Activated naive CD4-positive, alpha-beta T cell (primary cell): ENCODE measurements at regions not wholly inside any gene's neighbourhood (a gene's known extent, or its start where the extent isn't known, plus 50 kb on each side); places are given as distances from the start of the nearest gene placed in this dataset.

Source experiments
- DNase-seq, 4 experiments: peaks; one replicate each; lab custom pipeline; 2025; lab: John Stamatoyannopoulos, UW

DNA sequence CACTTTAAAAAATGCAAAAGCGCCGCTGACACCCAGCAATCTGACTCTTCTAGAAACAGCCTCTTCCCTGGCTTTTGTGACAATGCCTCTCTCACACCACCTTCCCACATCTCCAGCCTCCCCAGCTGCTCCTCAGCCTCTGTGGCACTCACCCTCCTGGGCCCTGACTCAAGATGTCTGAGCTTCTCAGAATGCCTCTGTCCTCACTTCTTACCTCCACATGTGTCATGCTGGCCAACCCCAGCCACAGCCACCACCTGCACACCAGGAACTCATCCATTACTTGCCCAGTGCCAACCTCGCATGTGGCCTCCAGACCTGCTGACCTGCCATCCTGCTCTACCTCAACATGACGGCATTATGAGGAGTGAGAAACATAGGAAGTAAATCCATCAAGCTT is 249.8 kb upstream of the RAB6C start:
- no peak for DNase-seq

DNA sequence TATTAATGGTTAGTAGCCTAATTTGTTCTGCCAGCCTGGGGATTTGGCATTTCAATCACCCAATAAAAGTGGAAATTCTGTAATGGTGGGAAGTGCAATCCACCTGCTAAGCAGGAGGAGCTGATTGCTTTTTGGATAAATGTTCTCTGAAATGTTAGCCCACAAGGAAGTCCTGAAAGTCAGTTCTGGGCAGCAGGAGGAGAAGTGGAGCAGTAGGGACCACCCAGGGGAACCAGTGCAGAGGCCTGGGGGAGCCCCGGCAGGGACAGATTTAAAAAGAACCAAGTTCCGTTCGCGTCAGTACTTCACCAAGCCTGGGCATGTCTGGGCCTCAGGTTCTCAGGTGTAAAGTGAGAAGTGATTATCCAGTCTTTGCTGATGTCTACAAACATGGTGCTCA is 248.5 kb upstream of the RAB6C start:
- no peak for DNase-seq

GRCh38 chr2:129731907-129732629 is 247.4 kb upstream of the RAB6C start:
- no peak for DNase-seq

GRCh38 chr2:129732630-129733026 is 246.8 kb upstream of the RAB6C start:
- no peak for DNase-seq

GRCh38 chr2:129733041-129733440 is 246.4 kb upstream of the RAB6C start:
- no peak for DNase-seq

- no peak for DNase-seq
Observed at GRCh38 chr2:129733579-129733978, 245.9 kb upstream of the RAB6C start.

- no peak for DNase-seq
Observed at GRCh38 chr2:129734343-129735034, 245.0 kb upstream of the RAB6C start.

DNA sequence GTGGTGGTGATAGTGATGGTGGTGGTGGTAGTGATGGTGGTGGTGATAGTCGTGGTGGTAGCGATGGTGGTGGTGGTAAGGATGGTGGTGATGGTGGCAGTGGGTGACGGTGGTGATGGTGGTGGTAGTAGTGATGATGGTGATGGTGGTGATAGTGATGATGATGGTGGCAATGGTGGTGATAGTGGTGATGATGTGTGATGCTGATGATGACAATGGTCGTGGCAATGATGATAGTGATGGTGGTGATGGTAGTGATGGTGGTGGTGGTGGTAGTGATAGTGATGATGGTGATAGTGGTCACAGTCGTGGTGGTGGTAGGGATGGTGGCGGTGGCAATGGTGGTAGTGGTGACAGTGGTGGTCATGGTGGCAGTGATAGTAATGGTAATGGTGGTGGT is 243.9 kb upstream of the RAB6C start:
- DNase-seq, result no peak

- no peak for DNase-seq
Observed at GRCh38 chr2:129737660-129738527, 241.6 kb upstream of the RAB6C start.

GRCh38 chr2:129738799-129739198 is 240.7 kb upstream of the RAB6C start:
- DNase-seq, result no peak

- DNase-seq, result no peak
Observed at GRCh38 chr2:129740504-129740903, 239.0 kb upstream of the RAB6C start.

DNA sequence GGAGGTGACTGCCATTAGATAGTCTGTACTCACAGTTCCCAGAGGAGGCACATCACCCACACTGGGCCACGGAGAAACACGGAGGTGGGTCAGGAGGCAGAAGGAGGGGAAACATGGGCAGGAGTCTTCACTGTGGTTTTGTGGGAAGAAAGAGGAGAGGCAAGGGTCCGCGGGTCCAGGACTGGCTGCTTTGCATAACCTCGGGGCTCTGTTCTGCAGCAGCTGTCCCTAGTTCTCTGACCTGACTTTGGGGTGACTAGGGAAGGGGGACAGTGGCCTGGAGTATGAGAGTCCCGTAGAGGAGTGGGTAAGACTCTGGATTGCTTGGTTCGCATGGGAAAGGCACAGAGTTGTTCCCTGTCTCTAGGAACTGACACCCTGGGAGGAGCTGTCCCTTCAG is 238.3 kb upstream of the RAB6C start:
- no peak for DNase-seq

DNA sequence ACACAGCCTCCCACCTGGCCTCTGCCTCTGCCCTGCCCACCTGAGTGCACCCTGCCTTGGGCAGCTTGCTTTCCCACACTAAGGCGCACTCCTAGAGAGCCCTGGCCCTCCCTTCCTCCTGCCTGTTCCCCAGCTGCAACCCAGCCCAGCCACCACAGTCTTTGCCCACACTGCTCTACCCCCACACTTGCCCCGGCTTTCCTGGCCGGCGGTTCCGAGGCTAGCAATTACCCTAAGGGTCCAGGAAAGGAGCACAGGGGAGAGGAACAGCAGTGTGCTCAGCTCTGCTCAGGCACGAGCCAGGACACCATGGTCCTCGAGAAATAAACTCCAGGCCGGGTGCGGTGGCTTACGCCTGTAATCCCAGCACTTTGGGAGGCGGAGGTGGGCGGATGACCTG is 237.8 kb upstream of the RAB6C start:
- DNase-seq, result no peak

DNA sequence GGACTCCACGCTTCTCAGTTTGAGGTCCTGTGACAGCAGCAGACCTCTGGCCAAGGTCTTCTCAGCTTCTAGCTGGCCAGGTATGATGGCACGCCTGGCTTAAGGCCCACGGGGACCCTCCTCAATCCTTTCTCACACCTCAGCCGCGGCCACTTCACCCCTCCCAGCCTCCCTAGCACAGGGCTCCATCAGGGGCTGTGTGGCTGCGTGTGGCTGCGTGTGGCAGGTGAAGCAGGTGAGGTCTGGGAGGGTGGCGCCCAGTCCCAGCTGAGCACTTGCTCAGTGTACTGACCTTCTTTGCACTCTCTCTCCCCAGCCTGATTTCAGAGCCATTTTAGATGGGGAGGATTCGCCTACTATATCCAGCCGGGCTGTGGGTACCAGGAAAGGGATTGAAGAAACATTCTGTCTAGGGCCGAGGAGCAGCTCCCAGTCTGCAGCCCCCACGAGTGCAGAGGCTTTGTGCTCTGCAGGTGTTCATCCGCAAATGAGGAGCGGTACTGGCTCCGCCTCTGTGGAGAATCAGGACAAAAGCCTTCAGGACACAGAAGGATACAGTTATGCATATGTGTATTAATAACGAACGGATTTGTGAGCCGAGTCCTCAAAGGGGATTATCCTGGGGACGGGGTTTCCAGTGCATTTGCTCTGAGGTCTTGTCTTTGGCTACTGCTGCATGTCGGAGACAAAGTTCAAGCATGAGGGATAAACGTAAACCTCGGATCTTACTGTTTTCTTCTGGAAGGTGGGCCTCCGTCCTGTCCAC is 236.9 kb upstream of the RAB6C start:
- DNase-seq, result no peak

DNA sequence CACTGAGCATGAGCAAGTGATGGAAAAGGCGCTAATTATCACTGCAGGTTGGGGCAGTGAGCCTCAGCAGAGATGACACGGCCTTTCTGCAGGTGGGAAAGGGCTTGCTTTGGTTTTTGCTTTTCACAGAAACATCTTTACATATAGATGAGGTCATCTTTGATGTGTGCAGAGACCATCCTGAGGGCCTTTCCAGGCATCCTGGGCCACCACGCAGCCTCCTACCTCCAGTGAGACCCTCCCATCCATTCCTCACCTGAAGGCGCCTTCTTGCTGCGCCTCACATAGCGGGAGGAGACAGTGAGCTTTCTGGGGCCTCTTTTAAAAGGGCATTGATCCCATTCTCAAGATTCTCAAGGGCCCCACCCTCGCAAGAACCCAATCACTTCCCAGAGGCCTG is 235.3 kb upstream of the RAB6C start:
- DNase-seq, result no peak

GRCh38 chr2:129744649-129745048 is 234.8 kb upstream of the RAB6C start:
- DNase-seq, result no peak

GRCh38 chr2:129747500-129748125 is 231.9 kb upstream of the RAB6C start:
- DNase-seq, result no peak

- no peak for DNase-seq
Observed at GRCh38 chr2:129748250-129748649, 231.2 kb upstream of the RAB6C start.

DNA sequence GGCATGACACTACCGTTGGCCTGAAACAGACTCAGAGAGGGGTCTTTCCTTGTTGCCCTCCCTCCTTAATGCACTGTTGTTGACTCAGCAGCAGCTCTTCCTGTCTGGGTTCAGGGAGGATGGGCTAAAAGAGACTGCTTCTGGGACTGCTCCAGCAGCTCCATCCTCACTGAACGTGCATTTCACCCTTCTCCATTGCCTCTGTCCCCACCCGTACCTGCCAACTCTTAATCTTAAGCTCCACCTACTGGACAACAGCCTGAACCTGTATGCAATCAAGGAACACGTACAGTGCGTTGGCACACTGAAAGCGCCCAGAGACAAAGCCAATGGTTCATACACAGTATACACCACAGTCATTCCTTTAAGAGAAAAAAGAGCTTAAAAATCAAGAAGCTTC is 230.8 kb upstream of the RAB6C start:
- no peak for DNase-seq

DNA sequence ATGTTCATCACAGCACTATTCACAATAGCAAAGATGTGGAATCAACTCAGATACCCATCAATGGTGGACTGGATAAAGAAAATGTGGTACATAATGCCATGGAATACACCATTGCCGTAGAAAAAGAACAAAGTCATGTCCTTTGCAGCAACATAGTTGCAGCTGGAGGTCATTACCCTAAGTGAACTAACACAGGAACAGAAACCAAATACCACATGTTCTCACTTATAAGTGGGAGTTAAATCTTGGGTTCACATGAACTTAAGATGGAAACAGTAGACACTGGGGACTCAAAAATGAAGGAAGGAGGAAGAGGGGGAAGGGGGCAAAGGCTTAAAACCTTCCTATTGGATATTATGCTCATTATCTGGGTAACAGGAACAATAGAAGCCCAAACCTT is 228.1 kb upstream of the RAB6C start:
- no peak for DNase-seq

DNA sequence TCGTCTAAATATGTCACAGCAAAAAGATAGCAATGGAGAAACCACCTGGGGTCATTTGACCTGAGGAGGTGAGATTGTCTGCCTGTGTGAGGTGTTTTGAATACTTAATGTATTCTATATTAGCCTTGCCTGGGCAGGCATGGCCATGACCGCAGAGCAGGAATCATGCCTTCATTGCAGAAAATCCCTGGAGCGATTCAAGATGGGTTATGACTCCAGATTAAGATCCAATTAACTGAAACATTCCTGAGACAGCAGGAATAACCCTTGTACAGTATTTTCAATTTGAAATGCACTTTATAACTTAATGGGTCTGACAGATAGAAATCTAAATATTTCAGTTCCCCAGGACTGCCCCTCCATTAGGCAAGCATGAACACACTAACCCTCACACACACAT is 227.3 kb upstream of the RAB6C start:
- no peak for DNase-seq

GRCh38 chr2:129752686-129753085 is 226.8 kb upstream of the RAB6C start:
- DNase-seq, result no peak
